GM10248 (cell line): ENCODE measurements at regions not wholly inside any gene's neighbourhood (a gene's known extent, or its start where the extent isn't known, plus 50 kb on each side); places are given as distances from the start of the nearest gene placed in this dataset.

ENCODE experiments used
- CTCF ChIA-PET: fragments of 300-600 bp; sonication (Branson Sonifier 250); formaldehyde crosslinking; extraction: SDS; loops from one replicate; lab custom pipeline; 2021; ENCODE audit warnings: antibody characterized with exemption; lab: Yijun Ruan, JAX
- POLR2A ChIA-PET: fragments of 350-650 bp; sonication (Branson Sonifier 250); formaldehyde crosslinking; extraction: SDS; loops from one replicate; lab custom pipeline; 2020; ENCODE audit warnings: antibody characterized with exemption; lab: Yijun Ruan, JAX
- DNase-seq: peaks from one replicate; pipeline ENCODE4 v3.0.0; 2012; ENCODE audit errors: extremely low spot score
- CTCF ChIP-seq: IDR thresholded peaks from 2 replicates; pipeline ENCODE4 v1.5.1; 2012; ENCODE audit warnings: mild to moderate bottlenecking, low read depth; ENCODE audit errors: extremely low read depth, missing control alignments, control extremely low read depth

- DNase-seq: no peak
- TF ChIP-seq CTCF: no peak
- POLR2A ChIA-PET: no interaction called here
- CTCF ChIA-PET: no interaction called here
Measured at GRCh38 chr9:108684288-108685025, 171.3 kb downstream of the ACTL7B start.

GRCh38 chr9:108683245-108683644 is 172.5 kb downstream of the ACTL7B start:
- TF ChIP-seq CTCF: no peak
- POLR2A ChIA-PET: no interaction called here
- no peak for DNase-seq
- CTCF ChIA-PET: no interaction called here

- POLR2A ChIA-PET: no interaction called here
- TF ChIP-seq CTCF: no peak
- no peak for DNase-seq
- CTCF ChIA-PET: no interaction called here
Measured at GRCh38 chr9:108681851-108682590, 173.8 kb downstream of the ACTL7B start.

GRCh38 chr9:108680946-108681345 is 174.8 kb downstream of the ACTL7B start:
- ChIA-PET CTCF (interaction anchor here (1.0 kb wide), 1 partner anchor 18 kb away, joined by 3 read pairs; no protein-coding TSS in a partner anchor), POLR2A (no interaction called here)
- no peak for DNase-seq
- TF ChIP-seq CTCF: no peak

- no peak for DNase-seq
- no peak for TF ChIP-seq CTCF
- CTCF ChIA-PET: interaction anchor here (1.4 kb wide), 1 partner anchor 12 kb away, joined by 3 read pairs; no protein-coding TSS in a partner anchor
- POLR2A ChIA-PET: no interaction called here
Measured at GRCh38 chr9:108677776-108678175, 178.0 kb downstream of the ACTL7B start.

- CTCF ChIA-PET: no interaction called here
Measured at GRCh38 chr9:108676355-108676754, 179.4 kb downstream of the ACTL7B start.

More at GRCh38 chr9:108676355-108676754, 179.4 kb downstream of the ACTL7B start:
- no peak for TF ChIP-seq CTCF
- POLR2A ChIA-PET: no interaction called here
- DNase-seq: no peak
